ENCODE measurements at regions not wholly inside any gene's neighbourhood (a gene's known extent, or its start where the extent isn't known, plus 50 kb on each side); places are given as distances from the start of the nearest gene placed in this dataset.
A peak's percentile ranks its signal among the peaks of the same experiment; 100 is the strongest.

DNA sequence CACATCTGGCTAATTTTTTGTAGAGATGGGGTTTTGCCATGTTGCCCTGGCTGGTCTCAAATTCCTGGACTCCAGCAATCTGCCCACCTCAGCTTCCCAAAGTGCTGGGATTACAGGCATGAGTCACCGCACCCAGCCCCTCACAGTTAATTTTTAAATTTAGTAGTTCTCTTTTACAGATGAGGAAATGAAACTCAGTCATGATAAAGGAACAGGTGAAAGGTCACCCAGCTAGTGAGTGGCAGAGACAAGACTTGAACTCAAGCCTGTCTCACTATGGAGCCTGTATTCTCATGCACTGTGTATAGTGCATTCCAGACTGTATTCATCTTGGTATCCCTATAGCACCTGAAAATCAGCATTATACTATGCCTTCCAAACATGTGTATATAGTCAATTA, 77.1 kb upstream of the WSB1 start:
- no peak for DNase-seq

DNA sequence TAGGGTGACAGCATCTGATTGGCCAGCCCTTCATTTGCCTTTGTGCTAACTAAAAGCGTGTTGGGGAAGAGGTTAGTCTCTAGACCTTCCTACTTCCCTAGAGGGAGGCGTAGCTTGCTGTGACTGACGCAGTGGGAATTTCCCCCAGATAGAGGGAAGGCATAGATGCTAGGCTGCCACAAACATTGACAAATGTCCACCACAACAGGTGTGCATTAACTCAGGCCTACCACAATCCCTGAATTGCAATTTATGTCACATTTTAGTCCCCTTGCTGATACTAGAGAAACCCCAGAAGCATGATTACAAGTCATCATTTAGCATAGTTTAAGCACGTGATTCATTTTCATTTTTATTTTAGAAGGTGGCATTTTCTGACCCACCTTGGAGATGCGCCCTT, 76.3 kb upstream of the WSB1 start:
- no peak for DNase-seq

DNA sequence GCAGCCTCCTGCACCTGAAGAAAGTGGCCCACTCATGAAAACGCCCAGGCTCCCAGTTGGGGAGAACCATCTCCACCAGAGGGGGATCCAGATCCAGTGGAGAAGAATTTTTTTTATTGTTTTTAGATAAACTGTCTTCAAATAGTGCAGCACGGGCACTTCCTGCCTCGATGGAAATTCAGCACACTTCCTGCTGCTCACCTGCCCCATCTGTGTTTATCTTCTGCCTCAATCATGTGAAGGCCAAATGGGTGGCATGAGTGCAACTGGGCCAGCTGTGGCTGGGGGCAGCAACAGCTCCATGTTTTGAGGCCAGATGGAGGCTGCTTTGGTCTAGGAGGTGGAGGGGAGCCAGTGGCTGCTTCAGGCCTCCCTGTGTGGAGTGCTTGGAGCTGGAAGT, 75.9 kb upstream of the WSB1 start:
- DNase-seq = no peak

DNA sequence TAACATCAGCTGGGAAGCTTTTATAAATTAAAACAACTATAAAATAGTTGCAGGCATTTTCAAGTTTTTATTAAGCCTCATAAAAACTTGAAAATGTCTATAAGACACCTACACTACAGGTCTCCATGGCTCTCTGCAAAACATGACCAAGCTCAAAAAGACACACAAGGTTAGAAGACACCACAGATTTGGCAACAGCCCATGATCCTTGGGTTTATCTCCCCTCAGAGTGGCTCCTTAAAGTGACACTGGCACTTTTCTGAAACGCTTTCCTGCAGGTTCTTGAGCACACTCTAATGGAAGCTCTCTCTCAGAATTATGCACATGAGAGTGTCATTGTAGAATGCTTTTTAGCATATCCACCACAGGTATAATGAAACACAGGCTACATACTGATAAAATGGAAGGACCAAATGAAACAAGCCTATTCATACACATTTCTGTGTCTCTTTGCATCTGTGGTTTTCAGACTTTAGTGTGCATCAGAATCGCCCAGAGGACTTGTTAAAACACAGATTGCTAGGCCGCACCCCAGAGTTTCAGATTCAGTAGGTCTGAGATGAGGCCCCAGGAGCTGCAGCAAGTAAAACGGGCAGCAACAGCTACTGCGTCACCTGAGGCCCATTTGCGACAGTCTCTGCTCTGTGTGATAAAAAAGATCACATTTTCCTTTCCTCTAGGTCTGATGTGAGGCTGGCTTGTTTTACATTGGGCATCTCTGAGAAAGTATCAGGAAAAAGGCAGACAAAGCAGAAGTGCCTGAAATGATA, 75.0 kb upstream of the WSB1 start:
- no peak for DNase-seq

DNA sequence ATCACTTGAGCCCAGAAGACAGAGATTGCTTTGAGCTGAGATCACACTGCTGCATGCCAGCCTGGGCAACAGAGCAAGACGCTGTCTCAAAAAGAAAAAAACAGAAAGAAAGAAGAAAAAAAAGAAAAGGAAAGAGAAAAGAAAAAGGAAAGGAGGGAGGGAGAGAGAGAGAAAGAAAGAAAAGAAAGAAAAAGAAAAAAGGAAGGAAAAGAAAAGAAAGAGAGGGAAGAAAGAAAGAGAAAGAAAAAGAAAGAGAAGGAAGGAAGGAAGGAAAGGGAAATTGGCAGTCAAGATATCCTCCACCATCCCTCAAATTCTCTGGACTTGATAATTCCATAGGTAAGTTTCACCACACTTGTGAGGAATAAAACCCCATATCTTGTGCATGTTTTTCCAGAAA, 71.4 kb upstream of the WSB1 start:
- DNase-seq = no peak

DNA sequence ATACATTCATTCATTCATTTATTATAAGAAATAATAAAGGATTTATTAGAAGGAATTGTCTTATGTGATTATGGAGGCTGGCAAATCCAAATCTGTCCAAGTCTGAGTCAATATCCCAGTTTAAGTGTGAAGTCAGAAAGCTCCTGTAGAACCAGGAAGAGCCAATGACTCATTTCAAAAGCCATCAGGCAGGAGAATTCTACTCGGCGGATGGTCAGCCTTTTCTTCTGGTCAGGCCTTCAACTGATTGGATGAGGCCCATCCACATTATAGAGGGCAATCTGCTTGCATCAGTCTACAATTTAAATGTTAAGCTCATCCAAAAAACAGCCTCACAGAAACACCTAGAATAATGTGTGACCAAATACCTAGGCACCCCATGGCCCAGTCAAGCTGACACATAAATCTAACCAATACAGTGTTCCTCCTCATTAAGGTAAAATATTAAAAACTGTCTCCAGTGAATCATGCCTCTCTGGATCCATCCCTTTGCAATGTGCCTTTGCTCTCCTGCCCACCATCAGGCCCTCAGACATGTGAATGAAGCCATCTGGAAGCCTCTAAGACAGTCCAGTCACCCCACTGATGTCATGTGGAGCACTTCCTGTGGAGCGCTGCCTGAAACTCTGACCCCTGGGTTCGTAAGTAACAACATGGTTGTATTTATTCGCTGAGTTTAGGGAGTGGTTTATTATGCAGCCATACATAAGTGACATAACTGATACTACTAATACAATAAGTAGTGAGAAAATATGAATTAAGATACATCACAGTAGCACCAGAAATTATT, 69.2 kb upstream of the WSB1 start:
- DNase-seq = peak; percentile 9

DNA sequence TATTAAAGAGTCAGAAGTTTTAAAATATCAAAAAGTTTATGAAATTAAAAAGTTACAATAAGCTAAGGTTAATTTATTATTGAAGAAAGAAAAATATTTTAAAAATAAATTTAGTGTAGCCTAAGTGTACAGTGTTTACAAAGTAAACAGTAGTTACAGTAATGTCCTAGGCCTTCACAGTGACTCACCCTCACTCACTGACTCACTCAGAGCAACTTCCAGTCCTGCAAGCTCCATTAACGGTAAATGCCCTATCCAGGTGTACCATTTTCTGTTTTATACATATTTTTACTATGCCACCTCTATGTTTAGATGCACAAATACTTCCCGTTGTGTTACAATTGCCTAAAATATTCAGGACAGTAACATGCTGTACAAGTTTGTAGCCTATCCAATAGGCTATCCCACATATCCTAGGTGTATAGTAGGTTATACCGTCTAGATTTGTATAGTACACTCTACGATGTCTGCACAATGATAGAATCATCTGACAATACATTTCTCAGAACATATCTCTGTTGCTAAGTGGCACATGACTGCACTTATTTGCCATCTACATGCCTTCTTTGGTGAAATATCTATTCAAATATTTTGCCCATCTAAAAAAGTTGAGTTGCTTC, 67.2 kb upstream of the WSB1 start:
- DNase-seq = no peak

DNA sequence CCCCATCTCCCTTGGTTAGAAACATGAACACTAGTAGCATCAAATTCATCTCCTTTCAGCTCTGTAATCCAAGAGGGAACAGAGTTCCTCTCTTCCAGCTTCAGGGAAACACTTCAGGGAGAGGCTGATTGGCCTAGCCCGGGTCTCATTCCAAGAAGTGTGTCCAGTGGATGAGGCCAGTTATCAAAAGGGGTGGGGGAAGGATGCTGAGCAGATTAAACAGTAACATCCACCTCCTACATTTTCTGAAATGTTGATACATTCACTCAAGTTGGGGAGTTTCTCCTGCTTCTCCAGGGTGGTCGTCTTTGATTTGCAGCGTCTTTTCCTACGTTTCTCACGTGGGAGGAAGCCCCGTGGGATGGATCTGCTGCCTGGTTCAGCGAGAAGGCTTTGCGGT, 62.9 kb upstream of the WSB1 start:
- no peak for DNase-seq

DNA sequence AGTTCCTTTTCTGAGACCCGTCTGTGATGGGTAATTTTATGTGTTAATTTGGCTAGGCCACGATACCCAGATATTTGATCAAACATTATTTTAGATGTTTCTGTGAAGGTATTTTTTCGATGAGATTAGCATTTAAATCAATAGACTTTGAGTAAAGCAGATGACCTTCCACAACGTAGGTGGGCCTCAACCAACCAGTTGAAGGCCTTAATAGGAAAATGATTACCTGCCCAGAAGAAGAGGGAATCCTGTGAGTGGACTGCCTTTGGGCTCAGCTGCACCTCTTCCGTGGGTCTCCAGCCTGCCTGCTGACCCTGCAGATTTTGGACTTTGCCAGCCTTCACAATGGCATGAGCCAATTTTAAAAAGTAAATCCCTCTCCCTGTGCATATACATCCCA, 61.6 kb upstream of the WSB1 start:
- DNase-seq = no peak

DNA sequence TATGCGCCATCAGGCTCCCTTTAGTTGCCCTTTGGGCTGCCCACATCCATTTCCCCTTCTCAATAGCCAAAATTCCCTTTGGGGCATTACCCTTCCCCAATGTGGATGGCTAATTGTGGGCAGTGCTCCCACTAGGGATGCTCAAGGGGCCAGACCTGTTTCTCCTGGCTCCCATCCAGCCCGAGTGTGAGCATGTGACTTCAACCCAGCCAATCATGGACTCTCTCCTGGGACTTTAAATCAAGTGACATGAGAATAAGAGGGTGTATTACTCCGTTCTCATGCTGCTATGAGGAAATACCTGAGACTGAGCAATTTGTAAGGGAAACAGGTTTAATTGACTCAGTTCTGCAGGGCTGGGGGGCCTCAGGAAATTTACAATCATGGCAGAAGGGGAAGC, 60.9 kb upstream of the WSB1 start:
- no peak for DNase-seq

DNA sequence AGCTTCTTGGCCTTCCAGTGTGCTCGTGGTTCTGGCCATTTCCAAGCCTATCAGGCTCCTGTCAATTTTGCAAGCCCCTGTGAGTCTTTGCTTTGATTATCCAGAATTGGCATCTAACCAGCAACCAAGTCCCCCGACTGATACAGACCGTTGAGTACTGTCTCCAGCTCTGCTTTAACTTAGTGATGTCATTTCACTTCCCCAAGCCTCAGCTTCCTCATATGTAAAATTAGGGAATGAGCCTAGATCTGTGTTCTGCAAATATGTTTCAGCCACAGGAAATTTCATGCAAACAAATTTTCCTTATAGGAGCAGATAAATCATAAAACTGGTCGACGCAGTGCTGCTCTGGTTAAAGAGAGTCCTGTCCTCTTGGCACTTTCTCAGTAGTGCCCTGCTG, 60.1 kb upstream of the WSB1 start:
- no peak for DNase-seq

DNA sequence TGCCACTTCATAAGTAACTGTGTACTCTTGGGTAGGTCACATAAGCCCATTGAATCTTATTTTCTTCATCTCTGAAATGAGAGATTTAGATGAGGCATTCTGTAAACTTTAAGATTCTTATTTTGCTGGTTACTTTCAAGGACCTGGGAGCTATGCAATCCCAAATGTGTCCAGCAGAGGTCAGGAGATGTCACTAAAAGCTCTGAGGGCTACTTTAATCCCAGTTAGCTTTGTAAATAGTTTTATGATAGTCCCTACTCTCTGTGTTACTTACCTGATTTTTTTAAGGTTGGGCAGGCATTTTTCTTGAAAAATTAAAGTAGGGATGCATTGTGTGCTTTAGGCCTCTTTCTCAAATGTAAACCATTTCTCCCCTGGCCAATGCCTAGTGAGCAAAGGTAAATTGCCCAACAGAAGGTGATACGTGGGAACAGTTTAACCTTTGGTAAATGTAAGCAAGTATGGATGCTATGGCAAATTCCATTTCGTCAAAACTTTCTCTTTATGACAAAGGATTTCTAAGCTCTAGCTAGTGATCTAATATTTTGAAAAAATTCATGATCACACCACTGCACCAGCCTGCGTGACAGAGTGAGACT, 57.1 kb upstream of the WSB1 start:
- peak; percentile 87 for DNase-seq

DNA sequence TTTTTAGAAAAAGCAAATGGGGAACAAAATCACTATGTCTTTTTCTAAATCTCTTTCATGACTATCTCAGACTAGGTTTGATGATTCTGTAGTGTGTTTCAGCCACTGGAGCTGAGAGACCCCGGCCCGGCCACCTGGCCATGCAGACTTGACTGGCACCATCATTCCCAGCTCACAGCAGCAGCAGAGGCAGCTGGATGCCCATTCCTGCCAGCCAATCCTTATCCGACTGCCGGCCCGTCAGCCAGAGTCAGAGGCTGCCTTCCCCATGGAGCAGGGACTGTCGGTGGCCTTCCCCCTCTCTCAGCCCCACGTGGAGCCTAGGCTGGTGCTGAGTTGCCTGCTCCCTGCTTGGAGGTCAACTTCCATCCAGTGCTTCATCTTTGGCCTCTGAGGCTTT, 56.0 kb upstream of the WSB1 start:
- DNase-seq = no peak

DNA sequence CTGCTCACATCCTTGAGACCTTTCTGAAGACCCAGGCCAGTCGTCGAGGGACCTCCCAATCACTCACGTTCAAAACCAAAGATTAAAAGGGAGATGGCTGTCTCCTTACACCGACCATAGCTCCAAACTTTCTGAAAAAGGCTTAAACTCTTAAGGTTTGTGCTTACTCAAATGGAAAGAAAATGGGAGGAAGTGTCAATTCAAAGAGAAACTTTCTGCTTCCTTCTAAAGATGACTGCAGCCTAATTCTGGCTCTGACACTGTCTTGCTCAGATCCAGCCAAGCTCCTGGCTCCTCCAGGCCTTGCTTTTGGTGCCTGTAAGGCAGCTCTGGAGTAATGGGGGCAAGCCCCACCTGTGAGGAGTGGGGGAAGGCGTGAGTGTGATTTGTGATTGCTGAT, 54.9 kb upstream of the WSB1 start:
- DNase-seq = no peak

DNA sequence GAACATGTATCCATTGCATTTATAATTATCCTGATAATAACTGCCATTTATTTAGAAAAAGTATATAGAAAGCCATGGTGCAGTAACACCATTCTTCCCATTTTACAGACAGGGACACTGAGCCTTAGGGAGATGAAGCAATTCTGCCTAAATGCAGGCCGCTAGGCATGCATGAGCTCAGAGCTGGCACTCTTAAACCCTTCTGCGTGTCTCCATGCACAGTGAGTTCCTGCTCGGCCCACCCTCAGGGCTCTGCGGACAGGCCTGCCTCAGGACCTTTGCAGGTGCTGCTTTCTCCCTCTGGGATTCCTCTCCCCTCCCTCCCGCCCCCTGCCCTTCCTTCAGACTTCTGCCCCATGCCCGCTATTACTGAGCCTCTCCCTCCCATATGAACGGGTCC, 54.3 kb upstream of the WSB1 start:
- no peak for DNase-seq

DNA sequence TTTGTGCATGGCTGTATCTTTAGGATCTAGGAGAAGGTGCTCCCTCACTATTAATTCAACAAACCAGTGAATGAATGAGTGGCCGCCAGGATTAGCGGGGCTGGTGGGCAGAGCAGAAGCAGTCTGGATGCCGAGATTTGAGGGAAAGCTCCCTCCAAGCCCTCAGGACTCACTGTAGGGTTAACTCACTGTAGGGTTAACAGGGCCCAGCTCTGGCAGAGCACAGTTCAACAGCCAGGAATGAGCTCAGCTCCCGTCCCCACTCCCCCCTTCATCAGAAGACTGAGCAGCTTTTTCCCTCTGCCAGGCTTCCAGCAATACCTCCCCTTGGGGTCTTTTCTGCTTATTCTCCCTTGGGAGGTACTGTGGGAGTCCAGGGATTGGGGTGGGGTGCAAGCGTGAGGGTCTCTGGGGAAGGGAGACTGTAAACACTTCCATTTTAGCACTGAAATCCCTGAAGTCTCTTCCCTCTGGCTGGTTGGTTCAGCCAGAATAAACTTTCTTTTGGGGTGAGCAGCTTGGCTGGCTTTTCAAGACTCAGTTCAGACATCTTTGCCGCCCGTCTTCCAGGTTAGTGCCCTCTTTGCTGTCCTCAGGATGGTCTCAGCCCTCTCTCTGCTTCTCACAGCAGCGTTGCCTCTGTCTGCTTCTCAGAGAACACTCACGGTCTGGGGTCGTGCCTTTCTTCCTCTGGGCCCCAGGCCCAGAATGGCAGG, 53.7 kb upstream of the WSB1 start:
- no peak for DNase-seq

DNA sequence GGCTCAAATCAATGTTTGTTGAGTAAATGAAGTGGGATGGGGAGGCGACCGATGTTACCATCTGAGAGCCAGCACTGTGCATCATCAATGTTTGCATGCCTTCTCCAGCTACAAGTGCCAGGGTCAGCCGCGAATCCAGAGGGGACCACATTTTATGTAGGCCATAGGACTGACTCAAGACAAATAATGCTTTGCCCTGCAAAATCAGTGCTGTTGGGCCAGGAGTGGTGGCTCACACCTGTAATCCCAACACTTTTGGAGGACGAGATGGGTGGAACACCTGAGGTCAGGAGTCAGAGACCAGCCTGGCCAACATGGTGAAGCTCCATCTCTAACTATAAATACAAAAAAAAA, 53.1 kb upstream of the WSB1 start:
- DNase-seq = no peak

DNA sequence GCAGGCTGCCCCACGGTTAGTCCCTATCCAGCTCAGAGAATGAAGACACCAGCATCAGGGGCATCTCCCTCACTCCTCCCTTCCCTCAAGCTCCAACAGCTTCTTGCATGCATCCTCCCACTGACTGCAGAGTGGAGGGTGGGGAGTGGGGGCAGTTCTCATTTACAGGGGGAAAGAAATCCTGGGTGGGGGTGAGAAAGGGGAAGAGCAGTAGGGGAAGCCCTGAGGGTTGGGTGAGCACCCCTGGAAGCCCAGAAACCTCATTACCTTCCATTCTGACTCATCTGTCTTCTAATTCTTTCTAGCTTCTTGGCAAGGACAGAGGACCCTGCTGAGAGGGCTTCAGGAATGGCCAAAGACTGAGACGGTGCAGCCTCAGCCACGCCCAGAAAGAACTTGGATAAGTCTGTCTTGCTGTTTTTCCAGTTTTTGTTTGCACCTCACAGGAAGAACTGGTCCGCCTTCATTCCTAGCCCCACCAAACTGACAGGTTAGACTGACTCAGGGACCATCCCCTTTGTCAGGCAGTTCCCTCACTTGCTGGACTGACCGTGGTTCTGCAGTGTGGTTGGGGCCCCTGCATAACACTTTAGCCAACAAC, 52.5 kb upstream of the WSB1 start:
- DNase-seq = no peak

DNA sequence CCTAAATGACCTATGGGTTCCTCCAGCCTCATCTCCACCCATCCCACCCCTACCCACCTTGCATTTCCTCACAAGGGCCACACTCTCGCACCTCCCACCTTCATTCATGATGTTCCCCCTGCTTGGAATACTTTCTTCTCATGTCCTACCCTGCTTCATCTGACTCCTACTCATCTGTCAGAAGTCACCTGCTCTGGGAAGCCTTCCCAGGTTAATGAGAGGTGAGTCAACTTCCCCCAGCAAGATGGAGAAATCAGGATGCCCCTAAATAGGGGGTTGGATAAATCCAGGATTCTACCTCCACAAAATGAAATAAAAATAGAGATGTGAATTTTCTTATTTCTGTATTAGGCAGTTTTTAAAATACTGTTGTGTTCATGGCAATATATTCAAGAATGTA, 51.0 kb upstream of the WSB1 start:
- no peak for DNase-seq

DNA sequence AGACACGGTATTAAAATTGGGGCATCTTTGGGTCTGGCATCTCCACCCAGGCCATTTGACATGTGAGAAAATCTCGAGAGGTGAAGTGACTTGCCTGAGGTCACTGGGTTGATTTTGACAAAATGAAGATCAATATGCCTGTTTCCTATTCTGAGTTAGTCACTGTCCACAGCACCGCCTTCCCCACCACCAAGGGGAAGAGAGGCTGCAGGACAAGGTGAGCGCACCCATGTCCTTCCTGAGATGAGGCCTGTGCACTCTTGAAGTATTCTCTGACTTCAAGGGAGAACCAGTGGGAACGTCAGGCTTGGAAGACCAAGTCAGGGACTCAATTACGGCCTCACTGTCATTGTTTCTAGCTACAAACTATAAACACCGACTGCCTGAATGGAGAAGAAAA, 49.9 kb upstream of the WSB1 start:
- no peak for DNase-seq

Data from NCI-H82 (cell line).